HG03442 (cell line): ENCODE measurements at regions not wholly inside any gene's neighbourhood (a gene's known extent, or its start where the extent isn't known, plus 50 kb on each side); places are given as distances from the start of the nearest gene placed in this dataset.
"Not testable (repeated sequence)": the region's sequence is repeated elsewhere in the genome, so short reads cannot be mapped to it uniquely, and the experiment has no call there.

Source experiments
- ATAC-seq: cut with Tn5 transposase; IDR thresholded peaks from one replicate; pipeline ENCODE4 v1.9.1; 2021; ENCODE audit warnings: mild to moderate bottlenecking, moderate library complexity; ENCODE audit not compliant: unreplicated experiment

GRCh38 chr5:145395151-145395550 is 440.0 kb downstream of the PRELID2 start:
- not testable (repeated sequence) for ATAC-seq

GRCh38 chr5:145393426-145393825 is 441.7 kb downstream of the PRELID2 start:
- no peak for ATAC-seq

- ATAC-seq: no peak
Measured at GRCh38 chr5:145389047-145389446, 446.1 kb downstream of the PRELID2 start.

DNA sequence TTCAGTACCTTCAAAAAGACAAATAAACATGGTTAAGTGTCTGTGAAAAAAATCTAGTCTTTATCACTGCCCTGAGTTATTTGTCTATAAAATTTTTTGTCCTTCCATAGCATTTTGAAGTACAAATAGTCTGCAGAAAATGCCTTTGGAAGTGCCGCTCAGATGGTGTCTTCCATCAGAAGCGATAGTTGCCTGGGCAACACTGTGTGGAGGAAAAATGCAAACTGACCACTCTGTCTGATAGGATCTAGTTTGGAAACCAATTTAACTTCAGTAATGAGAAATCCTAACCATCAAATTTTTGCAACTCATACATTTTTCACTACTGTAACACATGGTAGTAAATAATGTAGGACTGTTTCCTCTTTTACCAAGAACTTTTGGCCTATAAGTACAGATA is 449.9 kb downstream of the PRELID2 start:
- ATAC-seq: no peak

GRCh38 chr5:145378226-145378625 is 456.9 kb downstream of the PRELID2 start:
- ATAC-seq: no peak

GRCh38 chr5:145375521-145375920 is 459.6 kb downstream of the PRELID2 start:
- ATAC-seq: no peak

GRCh38 chr5:145365464-145365863 is 469.7 kb downstream of the PRELID2 start:
- ATAC-seq: no peak

DNA sequence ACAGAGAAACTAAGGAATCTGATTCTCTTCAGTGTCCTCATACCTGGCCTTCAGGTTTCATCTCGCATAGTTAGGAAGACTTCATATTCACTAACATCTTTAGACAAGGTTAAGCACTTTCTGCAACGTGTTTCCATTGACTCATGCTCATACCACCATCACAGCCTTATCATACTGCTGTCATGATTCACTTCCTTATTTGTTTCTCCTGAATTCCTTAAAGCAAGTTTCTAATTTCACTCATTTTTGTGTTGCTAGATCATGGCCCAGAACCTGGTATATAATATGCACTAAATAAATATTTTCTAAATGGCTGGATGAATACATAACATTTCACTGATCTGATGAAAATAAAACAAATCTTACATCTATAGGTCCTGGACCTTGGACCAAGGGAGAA is 472.9 kb downstream of the PRELID2 start:
- ATAC-seq: no peak

- ATAC-seq: no peak
Measured at GRCh38 chr5:145360936-145361335, 474.2 kb downstream of the PRELID2 start.

- ATAC-seq: no peak
Measured at GRCh38 chr5:145350513-145350912, 484.6 kb downstream of the PRELID2 start.

DNA sequence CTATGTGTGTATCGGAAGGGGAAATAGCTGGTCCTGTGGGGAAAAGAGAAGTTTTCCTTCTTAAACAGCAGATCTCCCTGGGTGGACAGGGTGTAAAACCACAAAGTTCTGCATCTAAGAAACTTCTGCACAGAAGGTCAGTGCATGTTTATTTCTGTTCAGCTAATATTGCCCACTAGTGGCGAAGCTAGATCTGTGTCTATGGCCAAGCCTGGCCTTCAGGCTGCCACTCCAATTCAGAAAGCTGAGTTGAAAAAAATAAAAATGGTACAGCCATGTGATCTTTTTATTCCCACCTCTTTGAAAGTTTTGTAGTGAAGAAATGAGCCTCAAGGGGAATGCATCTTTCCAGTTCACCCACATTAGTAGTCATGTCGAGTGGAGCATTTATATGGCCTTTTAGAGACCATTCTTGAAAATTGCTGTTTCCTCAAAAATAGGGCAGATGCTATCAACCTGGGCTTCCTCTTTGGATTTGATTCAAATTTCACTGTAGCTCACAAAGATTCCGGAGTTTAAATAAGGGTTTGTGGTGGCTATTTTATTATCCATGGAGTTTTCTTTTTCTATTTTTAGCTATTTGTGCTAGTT is 488.0 kb downstream of the PRELID2 start:
- ATAC-seq: no peak

GRCh38 chr5:145345511-145346287 is 489.4 kb downstream of the PRELID2 start:
- ATAC-seq: no peak

DNA sequence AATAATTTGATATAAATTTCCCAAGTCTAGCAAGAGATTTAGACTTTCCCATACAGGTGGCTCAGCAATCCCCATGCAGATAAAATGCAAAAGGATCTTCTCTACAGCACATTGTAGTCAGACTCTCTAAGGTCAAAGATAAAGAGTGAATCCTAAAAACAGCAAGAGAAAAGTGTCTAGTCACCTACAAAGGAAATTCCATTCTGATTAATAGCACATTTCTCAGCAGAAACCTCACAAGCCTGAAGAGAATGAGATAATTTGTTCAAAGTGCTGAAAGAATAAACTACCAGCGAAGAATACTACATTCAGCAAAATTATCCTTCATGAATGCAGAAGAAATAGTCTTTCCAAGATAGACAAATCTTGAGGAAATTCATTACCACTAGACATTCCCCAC is 493.3 kb downstream of the PRELID2 start:
- ATAC-seq: no peak

- ATAC-seq: no peak
Measured at GRCh38 chr5:145340099-145340498, 495.0 kb downstream of the PRELID2 start.

GRCh38 chr5:145324767-145325479 is 510.2 kb downstream of the PRELID2 start:
- no peak for ATAC-seq

DNA sequence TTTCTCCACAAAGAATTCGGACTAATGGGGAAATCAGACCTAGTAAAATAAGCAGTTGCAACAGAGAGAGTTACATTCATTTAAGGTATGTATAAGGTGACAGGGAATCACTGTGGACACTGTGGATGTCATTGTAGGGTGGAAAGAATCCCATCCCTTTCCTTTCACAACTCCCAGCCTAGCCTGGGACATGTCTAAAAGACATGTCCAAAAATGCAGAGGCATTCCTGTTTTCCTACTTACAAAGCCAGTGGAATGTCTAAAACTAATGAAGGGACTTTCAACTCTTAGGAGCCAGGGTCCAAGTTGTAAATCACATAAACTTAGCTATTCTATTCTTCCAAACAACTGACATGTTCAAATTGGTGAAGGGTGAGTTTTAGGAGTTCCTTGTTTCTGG is 511.0 kb downstream of the PRELID2 start:
- no peak for ATAC-seq

- ATAC-seq: peak; percentile 69
Measured at GRCh38 chr5:145316282-145316681, 518.9 kb downstream of the PRELID2 start.

DNA sequence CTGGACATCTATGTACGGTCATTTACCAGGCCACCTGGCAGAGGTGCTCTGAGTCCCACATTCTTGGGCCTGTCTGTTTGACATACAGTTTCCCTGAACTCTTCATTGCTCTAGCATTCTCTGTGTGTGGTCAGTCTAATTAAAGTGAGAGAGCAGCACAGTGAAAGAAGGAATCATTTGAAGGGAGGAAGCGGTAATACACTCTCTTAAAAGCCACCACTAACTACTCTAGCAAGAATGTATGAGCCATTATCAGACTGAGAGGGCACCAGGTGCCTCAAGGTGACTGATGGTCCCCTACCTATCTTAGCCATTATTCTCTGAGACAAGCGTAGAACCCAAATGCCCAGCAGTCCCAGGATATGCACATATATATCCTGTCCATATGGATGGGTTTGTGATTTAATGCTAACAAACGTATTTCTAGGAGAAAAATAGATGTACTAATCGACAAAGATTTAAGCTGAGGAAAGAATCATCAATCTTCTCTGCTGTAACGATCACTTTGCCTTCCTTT is 527.2 kb downstream of the PRELID2 start:
- no peak for ATAC-seq

GRCh38 chr5:145295236-145295835 is 539.8 kb downstream of the PRELID2 start:
- no peak for ATAC-seq

GRCh38 chr5:145294331-145294730 is 540.8 kb downstream of the PRELID2 start:
- ATAC-seq: no peak

GRCh38 chr5:145293716-145294115 is 541.4 kb downstream of the PRELID2 start:
- no peak for ATAC-seq
